Coronary artery (tissue), 2 donors: ENCODE measurements at regions not wholly inside any gene's neighbourhood (a gene's known extent, or its start where the extent isn't known, plus 50 kb on each side); places are given as distances from the start of the nearest gene placed in this dataset.

Source experiments
- DNase-seq: peaks from one replicate; pipeline ENCODE4 v3.0.0-alpha.2; 2017; ENCODE audit warnings: low spot score
- H3K27ac ChIP-seq, 2 donors: fragments of 200-600 bp; sonication (generic); one replicate each; pipeline ENCODE4 v1.5.1; 2016 to 2019
- H3K4me3 ChIP-seq: fragments of 200-600 bp; sonication (generic); 2 replicates; pipeline ENCODE4 v1.5.1; 2016; ENCODE audit warnings: mild to moderate bottlenecking, moderate library complexity
- TF ChIP-seq, protein P1 (sequence below): fragments of 200-600 bp; sonication (generic); IDR thresholded peaks from one replicate; pipeline ENCODE4 v1.5.1; 2019; ENCODE audit warnings: antibody characterized with exemption

DNA sequence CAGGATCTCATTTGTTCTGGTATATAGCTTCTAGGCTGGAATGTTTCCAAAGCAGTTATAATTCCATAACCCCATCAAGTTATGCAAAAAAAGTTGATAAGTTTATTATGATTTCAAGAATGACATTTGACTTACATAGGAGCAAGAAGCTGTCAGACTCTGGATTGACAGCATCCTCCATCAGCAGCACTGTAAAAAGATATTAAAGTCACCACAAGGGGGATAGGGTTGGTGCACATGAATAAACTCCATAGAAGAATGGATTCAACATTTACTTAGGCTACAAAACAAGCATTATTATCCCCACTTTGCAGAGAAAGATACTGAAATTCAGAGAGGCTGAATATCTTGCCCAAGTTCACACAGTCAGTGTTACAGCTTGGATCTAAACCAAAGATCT, 208.9 kb upstream of the SLC30A5 start:
- H3K27ac ChIP-seq = no peak overlapping the region
- TF ChIP-seq, protein P1, sequence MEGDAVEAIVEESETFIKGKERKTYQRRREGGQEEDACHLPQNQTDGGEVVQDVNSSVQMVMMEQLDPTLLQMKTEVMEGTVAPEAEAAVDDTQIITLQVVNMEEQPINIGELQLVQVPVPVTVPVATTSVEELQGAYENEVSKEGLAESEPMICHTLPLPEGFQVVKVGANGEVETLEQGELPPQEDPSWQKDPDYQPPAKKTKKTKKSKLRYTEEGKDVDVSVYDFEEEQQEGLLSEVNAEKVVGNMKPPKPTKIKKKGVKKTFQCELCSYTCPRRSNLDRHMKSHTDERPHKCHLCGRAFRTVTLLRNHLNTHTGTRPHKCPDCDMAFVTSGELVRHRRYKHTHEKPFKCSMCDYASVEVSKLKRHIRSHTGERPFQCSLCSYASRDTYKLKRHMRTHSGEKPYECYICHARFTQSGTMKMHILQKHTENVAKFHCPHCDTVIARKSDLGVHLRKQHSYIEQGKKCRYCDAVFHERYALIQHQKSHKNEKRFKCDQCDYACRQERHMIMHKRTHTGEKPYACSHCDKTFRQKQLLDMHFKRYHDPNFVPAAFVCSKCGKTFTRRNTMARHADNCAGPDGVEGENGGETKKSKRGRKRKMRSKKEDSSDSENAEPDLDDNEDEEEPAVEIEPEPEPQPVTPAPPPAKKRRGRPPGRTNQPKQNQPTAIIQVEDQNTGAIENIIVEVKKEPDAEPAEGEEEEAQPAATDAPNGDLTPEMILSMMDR = no peak
- H3K4me3 ChIP-seq = no peak overlapping the region
- no peak for DNase-seq

GRCh38 chr5:68886814-68887213, 207.0 kb upstream of the SLC30A5 start:
- DNase-seq = no peak
- no peak overlapping the region for H3K4me3 ChIP-seq
- TF ChIP-seq, protein P1 = no peak
- no peak overlapping the region for H3K27ac ChIP-seq

GRCh38 chr5:68891718-68892117, 202.1 kb upstream of the SLC30A5 start:
- H3K27ac ChIP-seq = no peak overlapping the region
- TF ChIP-seq, protein P1 = no peak
- no peak overlapping the region for H3K4me3 ChIP-seq

GRCh38 chr5:68894673-68895072, 199.1 kb upstream of the SLC30A5 start:
- TF ChIP-seq, protein P1 = no peak
- Histone ChIP-seq H3K27ac (no peak overlapping the region), H3K4me3 (no peak overlapping the region)
- DNase-seq = no peak

More at GRCh38 chr5:68891718-68892117, 202.1 kb upstream of the SLC30A5 start:
- DNase-seq = no peak

DNA sequence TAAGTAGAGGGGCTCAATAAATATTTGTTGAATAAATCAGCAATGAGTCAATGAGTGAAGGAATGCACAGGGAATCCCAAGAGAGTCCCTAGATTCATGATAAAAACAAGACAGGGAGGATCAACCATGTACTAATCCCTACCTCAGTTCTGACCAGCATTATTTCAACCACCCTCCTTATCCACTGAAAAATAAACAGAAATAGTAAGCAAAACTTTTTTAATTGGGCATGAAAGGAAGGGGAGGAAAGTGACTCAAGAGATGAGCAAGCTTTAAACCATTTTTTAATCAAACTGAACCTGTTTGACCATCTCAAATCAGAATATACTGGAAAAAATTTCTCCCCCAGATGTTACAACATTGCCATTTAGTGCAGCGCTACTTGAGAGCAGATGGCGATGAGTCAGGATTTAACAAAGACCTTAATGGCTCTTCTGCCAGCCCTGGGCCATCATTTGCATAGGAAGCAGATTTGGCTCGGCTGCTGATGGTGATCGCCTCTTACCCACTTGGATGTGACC, 194.8 kb upstream of the SLC30A5 start:
- DNase-seq = no peak
- TF ChIP-seq, protein P1 = no peak
- no peak overlapping the region for H3K27ac ChIP-seq
- H3K4me3 ChIP-seq = no peak overlapping the region

GRCh38 chr5:68911840-68912690, 181.7 kb upstream of the SLC30A5 start:
- Histone ChIP-seq H3K4me3 (no peak overlapping the region), H3K27ac (no peak overlapping the region)
- DNase-seq = no peak
- TF ChIP-seq, protein P1 = no peak

GRCh38 chr5:68915079-68915478, 178.7 kb upstream of the SLC30A5 start:
- no peak overlapping the region for H3K4me3 ChIP-seq
- H3K27ac ChIP-seq = no peak overlapping the region
- no peak for DNase-seq
- TF ChIP-seq, protein P1 = no peak
